HepG2 (cell line): ENCODE measurements at regions not wholly inside any gene's neighbourhood (a gene's known extent, or its start where the extent isn't known, plus 50 kb on each side); places are given as distances from the start of the nearest gene placed in this dataset.

Experiments used
- ATAC-seq: fragments of 200-7000 bp; cut with Tn5 transposase; 3 replicates; pipeline ENCODE4 v1.9.1; 2020; ENCODE audit warnings: mild to moderate bottlenecking, moderate library complexity
- BruUV-seq: library from RNA; stranded (reverse); fragments of 400-500 nt; replicated peaks from 2 replicates; lab custom pipeline; 2021; lab: Mats Ljungman, UMichigan
- CTCF ChIA-PET: fragments of 300-600 bp; formaldehyde crosslinking; extraction: SDS; loops from one replicate; lab custom pipeline; 2021; ENCODE audit warnings: low total read pairs, inconsistent platforms, low intra/inter-chr PET ratio; lab: Yijun Ruan, JAX
- POLR2A ChIA-PET: fragments of 350-600 bp; sonication (Branson Sonifier 250); formaldehyde crosslinking; loops from one replicate; lab custom pipeline; 2020; ENCODE audit warnings: antibody characterized with exemption, inconsistent platforms; lab: Yijun Ruan, JAX
- DNase-seq: peaks from one replicate; pipeline ENCODE4 v3.0.0-alpha.2; 2015; ENCODE audit warnings: low spot score
- FAIRE-seq: peaks from 3 replicates; lab custom pipeline; 2011; peaks lifted over from hg19 to GRCh38; lab: Jason Lieb, UNC
- H2AFZ ChIP-seq: one replicate; pipeline ENCODE4 v1.6.1; 2011; ENCODE audit warnings: low read length, inconsistent platforms
- H3K27ac ChIP-seq: fragments of 300-600 bp; 3 replicates; pipeline ENCODE4 v1.8.0; 2011; ENCODE audit warnings: mixed run types, mild to moderate bottlenecking, mixed read lengths, low read length, inconsistent platforms; ENCODE audit not compliant: insufficient read depth; ENCODE audit errors: extremely low read length
- H3K27me3 ChIP-seq, 2 experiments: fragments of 200-600 bp in 1 of 2; 2 replicates in 1 of 2; 3 replicates in 1 of 2; pipeline versions ENCODE4 v1.6.0 to v1.8.0; 2011; ENCODE audit warnings: low read length in 2 of 2, mild to moderate bottlenecking in 2 of 2, moderate library complexity in 2 of 2, inconsistent platforms in 1 of 2; ENCODE audit not compliant: insufficient read depth in 2 of 2, control insufficient read depth in 1 of 2
- H3K36me3 ChIP-seq, 2 experiments: fragments of 200-600 bp in 1 of 2; replicated peaks in 1 of 2; 2 replicates in 1 of 2; 3 replicates in 1 of 2; pipeline versions ENCODE4 v1.5.1 to v1.8.0; 2011; ENCODE audit warnings: low read length in 2 of 2, inconsistent platforms in 1 of 2; ENCODE audit not compliant: insufficient read depth in 2 of 2, control insufficient read depth in 1 of 2
- H3K4me1 ChIP-seq: 2 replicates; pipeline ENCODE4 v1.5.1; 2012; ENCODE audit warnings: low read length, inconsistent platforms; ENCODE audit not compliant: insufficient read depth
- H3K4me2 ChIP-seq: 2 replicates; pipeline ENCODE4 v1.6.0; 2011; ENCODE audit warnings: low read depth, low read length, inconsistent platforms
- H3K4me3 ChIP-seq, 3 experiments: fragments of 200-600 bp in 1 of 3; sonication (generic), shearing (Covaris generic) in 1 of 3; replicated peaks in 1 of 3; 2 replicates each; pipeline ENCODE4 v1.5.1; 2011 to 2016; ENCODE audit warnings: low read length in 3 of 3, inconsistent platforms in 2 of 3, low read depth in 2 of 3, mild to moderate bottlenecking in 2 of 3, control low read depth in 1 of 3, mixed read lengths in 1 of 3; ENCODE audit not compliant: insufficient read depth in 1 of 3
- H3K79me2 ChIP-seq: one replicate; pipeline ENCODE4 v1.6.1; 2011; ENCODE audit warnings: low read length, inconsistent platforms; ENCODE audit not compliant: insufficient read depth
- H3K9ac ChIP-seq: 2 replicates; pipeline ENCODE4 v1.6.0; 2011; ENCODE audit warnings: mild to moderate bottlenecking, low read depth, low read length, inconsistent platforms; ENCODE audit not compliant: insufficient read depth
- H3K9me3 ChIP-seq: 2 replicates; pipeline ENCODE4 v1.5.1; 2012; ENCODE audit warnings: mild to moderate bottlenecking, low read length
- H4K20me1 ChIP-seq: 2 replicates; pipeline ENCODE4 v1.6.0; 2011; ENCODE audit warnings: inconsistent platforms, mild to moderate bottlenecking, low read length, moderate library complexity; ENCODE audit not compliant: insufficient read depth
- ETV6 ChIP-seq: sonication (generic); formaldehyde crosslinking; conservative IDR thresholded peaks from 2 replicates; pipeline ENCODE4 v1.4.0; 2020; ENCODE audit warnings: missing genetic modification reagents
- GZF1 ChIP-seq: sonication (generic); formaldehyde crosslinking; IDR thresholded peaks from 2 replicates; pipeline ENCODE4 v1.5.1; 2020; ENCODE audit warnings: mild to moderate bottlenecking, missing genetic modification reagents
- MIXL1 ChIP-seq: IDR thresholded peaks from 2 replicates; pipeline ENCODE4 v1.6.1; 2016
- PHB2 ChIP-seq: fragments of 450-650 bp; IDR thresholded peaks from 2 replicates; pipeline ENCODE4 v1.6.1; 2018; ENCODE audit not compliant: partially characterized antibody
- RFX1 ChIP-seq: fragments of 450-650 bp; IDR thresholded peaks from 2 replicates; pipeline ENCODE4 v1.6.1; 2017
- RXRA ChIP-seq: sonication (generic); formaldehyde crosslinking; IDR thresholded peaks from 2 replicates; pipeline ENCODE4 v1.5.1; 2020; ENCODE audit warnings: missing genetic modification reagents
- SNAPC2 ChIP-seq: sonication (generic); formaldehyde crosslinking; IDR thresholded peaks from 2 replicates; pipeline ENCODE4 v1.8.1; 2022; ENCODE audit warnings: mild to moderate bottlenecking, missing genetic modification reagents
- SNAPC5 ChIP-seq: sonication (generic); formaldehyde crosslinking; IDR thresholded peaks from 2 replicates; pipeline ENCODE4 v1.8.1; 2023; ENCODE audit warnings: mild to moderate bottlenecking, missing genetic modification reagents, borderline replicate concordance
- TGIF2 ChIP-seq: IDR thresholded peaks from 2 replicates; pipeline ENCODE4 v1.6.1; 2016; ENCODE audit warnings: control low read depth, missing compliant biosample characterization
- UBTF ChIP-seq: sonication (generic); formaldehyde crosslinking; IDR thresholded peaks from 2 replicates; pipeline ENCODE4 v1.4.0; 2020; ENCODE audit warnings: mild to moderate bottlenecking, missing genetic modification reagents
- ZMYM4 ChIP-seq: sonication (generic); formaldehyde crosslinking; IDR thresholded peaks from 2 replicates; pipeline ENCODE4 v1.8.1; 2023; ENCODE audit warnings: mild to moderate bottlenecking, missing genetic modification reagents
- ZNF207 ChIP-seq: fragments of 450-650 bp; IDR thresholded peaks from 2 replicates; pipeline ENCODE4 v1.6.1; 2016; ENCODE audit warnings: antibody characterized with exemption, borderline replicate concordance
- ZNF292 ChIP-seq: sonication (generic); formaldehyde crosslinking; IDR thresholded peaks from 2 replicates; pipeline ENCODE4 v1.8.1; 2022; ENCODE audit warnings: mild to moderate bottlenecking, low read depth, missing genetic modification reagents, borderline replicate concordance
- ZNF333 ChIP-seq: sonication (generic); formaldehyde crosslinking; IDR thresholded peaks from 2 replicates; pipeline ENCODE4 v1.4.0; 2020; ENCODE audit warnings: mild to moderate bottlenecking, missing genetic modification reagents, borderline replicate concordance
- ZNF546 ChIP-seq: sonication (generic); formaldehyde crosslinking; conservative IDR thresholded peaks from 2 replicates; pipeline ENCODE4 v1.8.1; 2023; ENCODE audit warnings: mild to moderate bottlenecking, missing genetic modification reagents
- ZNF549 ChIP-seq: sonication (generic); formaldehyde crosslinking; IDR thresholded peaks from 2 replicates; pipeline ENCODE4 v1.5.0; 2020; ENCODE audit warnings: missing genetic modification reagents
- ZNF773 ChIP-seq: sonication (generic); formaldehyde crosslinking; IDR thresholded peaks from 2 replicates; pipeline ENCODE4 v1.4.0; 2020; ENCODE audit warnings: missing genetic modification reagents, borderline replicate concordance
- WGBS: methylation state at CpG from one replicate; pipeline ENCODE4 v1.1.6; 2017; ENCODE audit warnings: low lambda C conversion rate; 5-methylcytosine and 5-hydroxymethylcytosine counted together
- in situ Hi-C: cut with HindIII; loops from 2 replicates; pipeline ENCODE4 v1.10.0; 2017; ENCODE audit warnings: low pct_unique_long_range_greater_than_20kb; ENCODE audit not compliant: extremely low pct_ligation_motif_present
- intact Hi-C: fragments of 100-400 bp; cut with micrococcal nuclease; formaldehyde crosslinking; loops from one replicate; pipeline ENCODE4 v1.10.0; 2022; ENCODE audit not compliant: unreplicated experiment
- TF ChIP-seq, protein P1 (sequence below): sonication (generic); formaldehyde crosslinking; IDR thresholded peaks from 2 replicates; pipeline ENCODE4 v1.5.0; 2020; ENCODE audit warnings: missing genetic modification reagents

- Histone ChIP-seq H3K27ac (no peak overlapping the region), H2AFZ (no peak overlapping the region), H4K20me1 (no peaks in the 10 kb centered on the region), H3K27me3 (0 out of 5 replicates have a peak, but pooled peaks cover 0 to 2% of the 10 kb centered on the region in 2 experiments), H3K79me2 (no peaks in the 10 kb centered on the region), H3K4me2 (no peak overlapping the region), H3K9me3 (no peaks in the 10 kb centered on the region), H3K4me1 (no peaks in the 10 kb centered on the region), H3K9ac (no peak overlapping the region), H3K36me3 (no peaks in the 10 kb centered on the region), H3K4me3 (no peak overlapping the region)
- FAIRE-seq: no peak
- ATAC-seq: no peak
- ChIA-PET POLR2A (no interaction called here), CTCF (no interaction called here)
- no TSS peak for BruUV-seq
- no peak for TF ChIP-seq TGIF2 (CRISPR knock-in tag)
- TF ChIP-seq SNAPC5 (CRISPR knock-in tag): no peak
- no peak for TF ChIP-seq PHB2
- in situ Hi-C loops: no loop called here
- no peak for DNase-seq
- WGBS: 0% methylated on average over 3 of the region's 3 CpGs
- intact Hi-C loops: loop anchor here (10.0 kb wide), 1 partner anchor 298 kb away; no protein-coding TSS in a partner anchor
Observed at GRCh38 chr3:69496856-69497255, 111.0 kb upstream of the FRMD4B start.

DNA sequence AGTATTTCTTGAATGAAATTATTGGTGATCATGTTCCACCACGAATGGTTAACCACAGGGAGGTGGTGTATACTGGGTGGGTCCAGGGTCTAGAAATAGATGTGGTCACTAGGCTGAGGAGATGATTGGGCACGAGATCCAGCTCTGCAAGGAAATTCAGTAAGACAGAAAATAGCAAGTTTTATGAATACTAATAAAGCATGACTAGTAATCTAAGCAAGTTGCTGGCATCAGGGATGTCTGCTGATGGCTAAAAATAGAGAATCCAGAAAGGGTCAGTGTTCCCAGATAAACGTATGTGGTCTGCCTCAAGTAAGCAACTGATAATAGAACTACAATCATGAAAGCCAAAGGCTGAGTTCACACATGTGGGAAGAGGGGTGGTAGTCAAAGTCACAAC lies 108.3 kb upstream of the FRMD4B start:
- intact Hi-C loops (loop anchor here (10.0 kb wide), 1 partner anchor 301 kb away; no protein-coding TSS in a partner anchor), in situ Hi-C loops (no loop called here)
- Histone ChIP-seq H3K36me3 (no peaks in the 10 kb centered on the region), H3K27ac (no peak overlapping the region), H3K27me3 (0 out of 5 replicates have a peak, but pooled peaks cover 0 to 3% of the 10 kb centered on the region in 2 experiments), H2AFZ (no peak overlapping the region), H3K4me2 (no peak overlapping the region), H4K20me1 (no peaks in the 10 kb centered on the region), H3K79me2 (no peaks in the 10 kb centered on the region), H3K4me1 (no peaks in the 10 kb centered on the region), H3K4me3 (no peak overlapping the region), H3K9me3 (no peaks in the 10 kb centered on the region), H3K9ac (no peak overlapping the region)
- CTCF ChIA-PET: no interaction called here
- POLR2A ChIA-PET: no interaction called here
- no peak for DNase-seq
- FAIRE-seq: no peak
- ATAC-seq: no peak
- BruUV-seq: no TSS peak
- 1% methylated on average over 3 of the region's 3 CpGs for WGBS
- no peak for TF ChIP-seq SNAPC2 (CRISPR knock-in tag)
- TF ChIP-seq GZF1 (CRISPR knock-in tag): no peak
- no peak for TF ChIP-seq ZNF546
- TF ChIP-seq ETV6: no peak
- no peak for TF ChIP-seq ZNF292 (CRISPR knock-in tag)
- no peak for TF ChIP-seq RFX1
- no peak for TF ChIP-seq MIXL1 (CRISPR knock-in tag)
- TF ChIP-seq ZMYM4 (CRISPR knock-in tag): no peak
- no peak for TF ChIP-seq ZNF773
- no peak for TF ChIP-seq ZNF549 (CRISPR knock-in tag)
- TF ChIP-seq ZNF207: no peak
- no peak for TF ChIP-seq UBTF
- TF ChIP-seq ZNF333 (CRISPR knock-in tag): no peak
- TF ChIP-seq, protein P1, sequence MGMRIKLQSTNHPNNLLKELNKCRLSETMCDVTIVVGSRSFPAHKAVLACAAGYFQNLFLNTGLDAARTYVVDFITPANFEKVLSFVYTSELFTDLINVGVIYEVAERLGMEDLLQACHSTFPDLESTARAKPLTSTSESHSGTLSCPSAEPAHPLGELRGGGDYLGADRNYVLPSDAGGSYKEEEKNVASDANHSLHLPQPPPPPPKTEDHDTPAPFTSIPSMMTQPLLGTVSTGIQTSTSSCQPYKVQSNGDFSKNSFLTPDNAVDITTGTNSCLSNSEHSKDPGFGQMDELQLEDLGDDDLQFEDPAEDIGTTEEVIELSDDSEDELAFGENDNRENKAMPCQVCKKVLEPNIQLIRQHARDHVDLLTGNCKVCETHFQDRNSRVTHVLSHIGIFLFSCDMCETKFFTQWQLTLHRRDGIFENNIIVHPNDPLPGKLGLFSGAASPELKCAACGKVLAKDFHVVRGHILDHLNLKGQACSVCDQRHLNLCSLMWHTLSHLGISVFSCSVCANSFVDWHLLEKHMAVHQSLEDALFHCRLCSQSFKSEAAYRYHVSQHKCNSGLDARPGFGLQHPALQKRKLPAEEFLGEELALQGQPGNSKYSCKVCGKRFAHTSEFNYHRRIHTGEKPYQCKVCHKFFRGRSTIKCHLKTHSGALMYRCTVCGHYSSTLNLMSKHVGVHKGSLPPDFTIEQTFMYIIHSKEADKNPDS: no peak
- no peak for TF ChIP-seq RXRA
